K562 (cell line): ENCODE measurements at regions not wholly inside any gene's neighbourhood (a gene's known extent, or its start where the extent isn't known, plus 50 kb on each side); places are given as distances from the start of the nearest gene placed in this dataset.

Experiments
- ATAC-seq: fragments of 200-7000 bp; cut with Tn5 transposase; 3 replicates; pipeline ENCODE4 v1.9.1; 2020; ENCODE audit warnings: moderate library complexity
- BruUV-seq: library from RNA; stranded (reverse); fragments of 400-500 nt; replicated peaks from 2 replicates; lab custom pipeline; 2021; lab: Mats Ljungman, UMichigan
- CTCF ChIA-PET: fragments of 300-600 bp; formaldehyde crosslinking; extraction: SDS; loops from one replicate; lab custom pipeline; 2021; ENCODE audit warnings: low intra/inter-chr PET ratio; lab: Yijun Ruan, JAX
- POLR2A ChIA-PET: fragments of 300-600, 350-650 bp; sonication (Branson Sonifier 250); formaldehyde crosslinking; extraction: SDS; loops from one replicate; lab custom pipeline; 2021; ENCODE audit warnings: antibody characterized with exemption, inconsistent platforms; lab: Yijun Ruan, JAX
- DNase-seq, 4 experiments: peaks; one replicate each; pipeline versions ENCODE4 v3.0.0 to v3.0.0-alpha.2; 2011 to 2018; ENCODE audit warnings: low spot score in 3 of 4, mixed read lengths in 3 of 4; ENCODE audit errors: extremely low read depth in 1 of 4
- FAIRE-seq: peaks from 2 replicates; lab custom pipeline; 2011; peaks lifted over from hg19 to GRCh38; lab: Jason Lieb, UNC
- H2AFZ ChIP-seq: 2 replicates; pipeline ENCODE4 v1.6.0; 2011; ENCODE audit warnings: low read depth, low read length, control low read depth, inconsistent platforms
- H3K27ac ChIP-seq: fragments of 200-600 bp; 3 replicates; pipeline ENCODE4 v1.8.0; 2011; ENCODE audit warnings: low read depth, mild to moderate bottlenecking, control low read depth, inconsistent platforms, low read length, moderate library complexity, mixed read lengths; ENCODE audit errors: extremely low read depth
- H3K27me3 ChIP-seq, 2 experiments: fragments of 300-600 bp in 1 of 2; 2 replicates in 1 of 2; 3 replicates in 1 of 2; pipeline versions ENCODE4 v1.6.0 to v1.8.0; 2011; ENCODE audit warnings: inconsistent platforms in 2 of 2, low read length in 2 of 2, mild to moderate bottlenecking in 1 of 2, mixed read lengths in 1 of 2, moderate library complexity in 1 of 2; ENCODE audit not compliant: control insufficient read depth in 2 of 2, insufficient read depth in 2 of 2
- H3K36me3 ChIP-seq: fragments of 300-600 bp; 3 replicates; pipeline ENCODE4 v1.8.0; 2011; ENCODE audit warnings: mild to moderate bottlenecking, low read length, inconsistent platforms; ENCODE audit not compliant: control insufficient read depth, insufficient read depth
- H3K4me1 ChIP-seq, 2 experiments: fragments of 200-600 bp in 1 of 2; replicated peaks in 1 of 2; 2 replicates in 1 of 2; 3 replicates in 1 of 2; pipeline versions ENCODE4 v1.5.1 to v1.8.0; 2011; ENCODE audit warnings: inconsistent platforms in 2 of 2, low read length in 2 of 2, mild to moderate bottlenecking in 1 of 2, mixed read lengths in 1 of 2, moderate library complexity in 1 of 2; ENCODE audit not compliant: control insufficient read depth in 2 of 2, insufficient read depth in 2 of 2
- H3K4me2 ChIP-seq: 2 replicates; pipeline ENCODE4 v1.6.1; 2011; ENCODE audit warnings: low read length, control low read depth, inconsistent platforms, mixed read lengths; ENCODE audit not compliant: insufficient read depth
- H3K4me3 ChIP-seq: fragments of 200-600 bp; sonication (generic), shearing (Covaris generic); 2 replicates; pipeline ENCODE4 v1.5.1; 2016; ENCODE audit warnings: control low read depth, inconsistent platforms
- H3K79me2 ChIP-seq: fragments of 200-600 bp; 3 replicates; pipeline ENCODE4 v1.8.0; 2011; ENCODE audit warnings: low read length, inconsistent platforms; ENCODE audit not compliant: control insufficient read depth, insufficient read depth
- H3K9ac ChIP-seq, 2 experiments: 2 replicates each; pipeline versions ENCODE4 v1.6.0 to v1.6.1; 2011; ENCODE audit warnings: low read depth in 2 of 2, low read length in 2 of 2, control low read depth in 1 of 2, inconsistent platforms in 1 of 2, mild to moderate bottlenecking in 1 of 2, mixed read lengths in 1 of 2; ENCODE audit not compliant: insufficient read depth in 1 of 2
- H3K9me1 ChIP-seq: one replicate; pipeline ENCODE4 v1.6.0; 2011; ENCODE audit warnings: inconsistent platforms, mild to moderate bottlenecking, low read length, moderate library complexity; ENCODE audit not compliant: control insufficient read depth, insufficient read depth
- H3K9me3 ChIP-seq: replicated peaks from 2 replicates; pipeline ENCODE4 v1.5.1; 2011; ENCODE audit warnings: low read depth, low read length, inconsistent platforms; ENCODE audit not compliant: control insufficient read depth, insufficient read depth
- H4K20me1 ChIP-seq: replicated peaks from 2 replicates; pipeline ENCODE4 v1.6.1; 2011; ENCODE audit warnings: low read length, inconsistent platforms, mixed read lengths; ENCODE audit not compliant: control insufficient read depth, insufficient read depth
- E2F3 ChIP-seq: fragments of 250-450 bp; sonication (Bioruptor Pico); IDR thresholded peaks from 2 replicates; pipeline ENCODE4 v1.4.0; 2020; ENCODE audit warnings: mild to moderate bottlenecking
- EHMT2 ChIP-seq: fragments of 450-650 bp; IDR thresholded peaks from 2 replicates; pipeline ENCODE4 v1.6.1; 2018; ENCODE audit warnings: antibody characterized with exemption
- GATAD2B ChIP-seq: fragments of 450-650 bp; IDR thresholded peaks from 2 replicates; pipeline ENCODE4 v1.6.1; 2017; ENCODE audit warnings: mild to moderate bottlenecking, borderline replicate concordance
- KLF16 ChIP-seq: IDR thresholded peaks from 2 replicates; pipeline ENCODE4 v1.6.1; 2016; ENCODE audit warnings: antibody characterized with exemption
- SMARCC2 ChIP-seq: fragments of 450-650 bp; IDR thresholded peaks from 2 replicates; pipeline ENCODE4 v1.6.1; 2017; ENCODE audit warnings: antibody characterized with exemption, moderate library complexity, mild to moderate bottlenecking, low read depth
- SRF ChIP-seq, 2 experiments: fragments of 250-450, 450-650 bp in 1 of 2; sonication (Bioruptor Pico) in 1 of 2; sonication (generic) in 1 of 2; formaldehyde crosslinking; IDR thresholded peaks; 2 replicates each; pipeline versions ENCODE4 v1.5.0 to v1.5.1; 2020 to 2022; ENCODE audit warnings: mild to moderate bottlenecking in 1 of 2, missing genetic modification reagents in 1 of 2
- XRCC3 ChIP-seq: fragments of 450-650 bp; IDR thresholded peaks from 2 replicates; pipeline ENCODE4 v1.6.1; 2017; ENCODE audit warnings: mild to moderate bottlenecking, moderate library complexity
- ZKSCAN1 ChIP-seq: fragments of 150-350 bp; IDR thresholded peaks from 2 replicates; pipeline ENCODE4 v1.6.1; 2016; ENCODE audit warnings: low read depth, low read length
- ZKSCAN3 ChIP-seq: fragments of 250-450 bp; sonication (Bioruptor Pico); IDR thresholded peaks from 2 replicates; pipeline ENCODE4 v1.4.0; 2020
- WGBS: fragments of 100-300 bp; shearing (Covaris generic); methylation state at CpG from one replicate; pipeline ENCODE4 v1.1.6; 2016; ENCODE audit warnings: low coverage, mixed read lengths; ENCODE audit not compliant: insufficient coverage; ENCODE audit errors: missing lambda C conversion rate; 5-methylcytosine and 5-hydroxymethylcytosine counted together
- in situ Hi-C: fragments of 300-500 bp; cut with MboI; formaldehyde crosslinking; loops from 4 replicates; pipeline ENCODE4 v1.15.0; 2018; ENCODE audit warnings: inconsistent platforms, mixed read lengths
- intact Hi-C: fragments of 100-400 bp; cut with micrococcal nuclease; formaldehyde crosslinking; loops from 2 replicates; pipeline ENCODE4 v1.14.2; 2022
- TF ChIP-seq, protein P1 (sequence below): IDR thresholded peaks from 2 replicates; pipeline ENCODE4 v1.6.1; 2012; ENCODE audit warnings: low read depth, low read length, improper control_type of control experiment, borderline replicate concordance
- TF ChIP-seq, protein P2 (sequence below): fragments of 450-650 bp; IDR thresholded peaks from 2 replicates; pipeline ENCODE4 v1.6.1; 2016; ENCODE audit warnings: low read depth, mild to moderate bottlenecking, moderate library complexity
- TF ChIP-seq, protein P3 (sequence below), 2 experiments: fragments of 450-650 bp; conservative IDR thresholded peaks; 2 replicates each; pipeline ENCODE4 v1.6.1; 2017; ENCODE audit warnings: mild to moderate bottlenecking in 2 of 2, moderate library complexity in 2 of 2
- TF ChIP-seq, protein P4 (sequence below): fragments of 250-450 bp; sonication (Bioruptor Pico); IDR thresholded peaks from 2 replicates; pipeline ENCODE4 v1.8.0; 2021; ENCODE audit warnings: borderline replicate concordance, mild to moderate bottlenecking, moderate library complexity; ENCODE audit not compliant: poor library complexity, severe bottlenecking
- TF ChIP-seq, protein P5 (sequence below): sonication (generic); formaldehyde crosslinking; IDR thresholded peaks from 2 replicates; pipeline ENCODE4 v1.4.0; 2020; ENCODE audit warnings: mild to moderate bottlenecking, missing genetic modification reagents

DNA sequence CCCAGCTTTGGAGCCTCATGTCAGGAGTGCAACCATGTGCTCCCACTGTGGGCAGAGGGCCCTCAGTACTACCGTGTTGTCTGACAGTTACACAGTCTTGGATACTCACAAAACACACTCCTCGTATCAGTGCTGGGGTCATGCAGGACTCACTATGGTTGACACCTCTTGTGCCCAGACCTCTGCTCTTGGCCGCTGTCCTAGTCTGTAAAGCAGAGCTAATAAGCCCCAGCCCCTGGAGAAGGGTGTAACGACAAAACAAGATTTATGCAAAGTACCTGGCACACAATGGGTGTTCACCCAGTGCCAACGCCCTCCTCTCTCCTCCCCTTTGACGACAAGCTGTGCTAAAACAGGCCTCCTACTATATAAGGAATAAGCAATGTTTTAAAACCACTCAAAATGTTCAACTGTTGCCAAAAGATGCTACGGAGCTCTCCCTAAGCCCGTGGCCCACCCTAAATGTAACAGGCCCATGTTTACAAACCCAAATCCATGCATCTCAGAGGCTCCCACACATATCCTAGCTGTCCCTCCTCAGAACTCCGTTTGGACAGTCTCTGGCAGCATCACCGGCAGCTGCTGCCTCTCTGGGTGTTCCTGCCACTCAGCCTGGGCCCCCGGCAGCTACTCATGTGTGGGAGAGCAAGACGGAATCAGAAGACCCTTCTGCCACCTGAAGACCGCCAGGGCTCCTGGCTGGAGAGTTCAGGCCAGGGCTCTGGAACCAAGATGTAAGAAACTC lies 65.8 kb downstream of the MRPL46 start:
- no peaks in the 10 kb centered on the region for H4K20me1 ChIP-seq
- H3K27ac ChIP-seq: no peak overlapping the region
- ATAC-seq (no peak), FAIRE-seq (no peak), DNase-seq (no peak)
- no peak overlapping the region for H2AFZ ChIP-seq
- TF ChIP-seq, protein P1, sequence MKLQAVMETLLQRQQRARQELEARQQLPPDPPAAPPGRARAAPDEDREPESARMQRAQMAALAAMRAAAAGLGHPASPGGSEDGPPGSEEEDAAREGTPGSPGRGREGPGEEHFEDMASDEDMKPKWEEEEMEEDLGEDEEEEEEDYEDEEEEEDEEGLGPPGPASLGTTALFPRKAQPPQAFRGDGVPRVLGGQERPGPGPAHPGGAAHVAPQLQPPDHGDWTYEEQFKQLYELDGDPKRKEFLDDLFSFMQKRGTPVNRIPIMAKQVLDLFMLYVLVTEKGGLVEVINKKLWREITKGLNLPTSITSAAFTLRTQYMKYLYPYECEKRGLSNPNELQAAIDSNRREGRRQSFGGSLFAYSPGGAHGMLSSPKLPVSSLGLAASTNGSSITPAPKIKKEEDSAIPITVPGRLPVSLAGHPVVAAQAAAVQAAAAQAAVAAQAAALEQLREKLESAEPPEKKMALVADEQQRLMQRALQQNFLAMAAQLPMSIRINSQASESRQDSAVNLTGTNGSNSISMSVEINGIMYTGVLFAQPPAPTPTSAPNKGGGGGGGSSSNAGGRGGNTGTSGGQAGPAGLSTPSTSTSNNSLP: no peak
- TF ChIP-seq SRF (CRISPR knock-in tag; IDR thresholded peaks at IDR 0.05): no peak
- no peak for TF ChIP-seq EHMT2
- TF ChIP-seq ZKSCAN1: no peak
- no peak for TF ChIP-seq XRCC3
- TF ChIP-seq, protein P2, sequence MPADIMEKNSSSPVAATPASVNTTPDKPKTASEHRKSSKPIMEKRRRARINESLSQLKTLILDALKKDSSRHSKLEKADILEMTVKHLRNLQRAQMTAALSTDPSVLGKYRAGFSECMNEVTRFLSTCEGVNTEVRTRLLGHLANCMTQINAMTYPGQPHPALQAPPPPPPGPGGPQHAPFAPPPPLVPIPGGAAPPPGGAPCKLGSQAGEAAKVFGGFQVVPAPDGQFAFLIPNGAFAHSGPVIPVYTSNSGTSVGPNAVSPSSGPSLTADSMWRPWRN: no peak
- TF ChIP-seq GATAD2B: no peak
- no peak for TF ChIP-seq KLF16
- TF ChIP-seq, protein P3, sequence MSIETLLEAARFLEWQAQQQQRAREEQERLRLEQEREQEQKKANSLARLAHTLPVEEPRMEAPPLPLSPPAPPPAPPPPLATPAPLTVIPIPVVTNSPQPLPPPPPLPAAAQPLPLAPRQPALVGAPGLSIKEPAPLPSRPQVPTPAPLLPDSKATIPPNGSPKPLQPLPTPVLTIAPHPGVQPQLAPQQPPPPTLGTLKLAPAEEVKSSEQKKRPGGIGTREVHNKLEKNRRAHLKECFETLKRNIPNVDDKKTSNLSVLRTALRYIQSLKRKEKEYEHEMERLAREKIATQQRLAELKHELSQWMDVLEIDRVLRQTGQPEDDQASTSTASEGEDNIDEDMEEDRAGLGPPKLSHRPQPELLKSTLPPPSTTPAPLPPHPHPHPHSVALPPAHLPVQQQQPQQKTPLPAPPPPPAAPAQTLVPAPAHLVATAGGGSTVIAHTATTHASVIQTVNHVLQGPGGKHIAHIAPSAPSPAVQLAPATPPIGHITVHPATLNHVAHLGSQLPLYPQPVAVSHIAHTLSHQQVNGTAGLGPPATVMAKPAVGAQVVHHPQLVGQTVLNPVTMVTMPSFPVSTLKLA (conservative IDR thresholded peaks at IDR 0.05): no peak
- TF ChIP-seq, protein P4, sequence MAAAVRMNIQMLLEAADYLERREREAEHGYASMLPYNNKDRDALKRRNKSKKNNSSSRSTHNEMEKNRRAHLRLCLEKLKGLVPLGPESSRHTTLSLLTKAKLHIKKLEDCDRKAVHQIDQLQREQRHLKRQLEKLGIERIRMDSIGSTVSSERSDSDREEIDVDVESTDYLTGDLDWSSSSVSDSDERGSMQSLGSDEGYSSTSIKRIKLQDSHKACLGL: no peak
- TF ChIP-seq E2F3: no peak
- TF ChIP-seq ZKSCAN3: no peak
- no peak for TF ChIP-seq SMARCC2
- TF ChIP-seq, protein P5, sequence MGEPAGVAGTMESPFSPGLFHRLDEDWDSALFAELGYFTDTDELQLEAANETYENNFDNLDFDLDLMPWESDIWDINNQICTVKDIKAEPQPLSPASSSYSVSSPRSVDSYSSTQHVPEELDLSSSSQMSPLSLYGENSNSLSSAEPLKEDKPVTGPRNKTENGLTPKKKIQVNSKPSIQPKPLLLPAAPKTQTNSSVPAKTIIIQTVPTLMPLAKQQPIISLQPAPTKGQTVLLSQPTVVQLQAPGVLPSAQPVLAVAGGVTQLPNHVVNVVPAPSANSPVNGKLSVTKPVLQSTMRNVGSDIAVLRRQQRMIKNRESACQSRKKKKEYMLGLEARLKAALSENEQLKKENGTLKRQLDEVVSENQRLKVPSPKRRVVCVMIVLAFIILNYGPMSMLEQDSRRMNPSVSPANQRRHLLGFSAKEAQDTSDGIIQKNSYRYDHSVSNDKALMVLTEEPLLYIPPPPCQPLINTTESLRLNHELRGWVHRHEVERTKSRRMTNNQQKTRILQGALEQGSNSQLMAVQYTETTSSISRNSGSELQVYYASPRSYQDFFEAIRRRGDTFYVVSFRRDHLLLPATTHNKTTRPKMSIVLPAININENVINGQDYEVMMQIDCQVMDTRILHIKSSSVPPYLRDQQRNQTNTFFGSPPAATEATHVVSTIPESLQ (CRISPR knock-in tag): no peak
- no peak overlapping the region for H3K4me2 ChIP-seq
- in situ Hi-C loops (no loop called here), intact Hi-C loops (no loop called here)
- H3K9ac ChIP-seq: no peak overlapping the region
- 2% methylated on average over 12 of the region's 13 CpGs for WGBS
- POLR2A ChIA-PET: interaction anchor here (1.1 kb wide), 1 partner anchor 10 kb away, joined by 3 read pairs; no protein-coding TSS in a partner anchor
- H3K9me3 ChIP-seq: no peaks in the 10 kb centered on the region
- BruUV-seq: no TSS peak
- CTCF ChIA-PET: no interaction called here
- H3K9me1 ChIP-seq: no peaks in the 10 kb centered on the region
- no peaks in the 10 kb centered on the region for H3K36me3 ChIP-seq
- peaks cover 11 to 30% of the 10 kb centered on the region in 2 experiments; a peak in 4 of 5 replicates for H3K27me3 ChIP-seq
- H3K79me2 ChIP-seq: no peaks in the 10 kb centered on the region
- H3K4me1 ChIP-seq: no peaks in the 10 kb centered on the region
- H3K4me3 ChIP-seq: no peak overlapping the region
